K562 (cell line): ENCODE measurements at regions not wholly inside any gene's neighbourhood (a gene's known extent, or its start where the extent isn't known, plus 50 kb on each side); places are given as distances from the start of the nearest gene placed in this dataset.

Source experiments
- ATAC-seq: fragments of 200-7000 bp; cut with Tn5 transposase; 3 replicates; pipeline ENCODE4 v1.9.1; 2020; ENCODE audit warnings: moderate library complexity
- BruUV-seq: library from RNA; stranded (reverse); fragments of 400-500 nt; replicated peaks from 2 replicates; lab custom pipeline; 2021; lab: Mats Ljungman, UMichigan
- CTCF ChIA-PET: fragments of 300-600 bp; formaldehyde crosslinking; extraction: SDS; loops from one replicate; lab custom pipeline; 2021; ENCODE audit warnings: low intra/inter-chr PET ratio; lab: Yijun Ruan, JAX
- POLR2A ChIA-PET: fragments of 300-600, 350-650 bp; sonication (Branson Sonifier 250); formaldehyde crosslinking; extraction: SDS; loops from one replicate; lab custom pipeline; 2021; ENCODE audit warnings: antibody characterized with exemption, inconsistent platforms; lab: Yijun Ruan, JAX
- DNase-seq, 4 experiments: peaks; one replicate each; pipeline versions ENCODE4 v3.0.0 to v3.0.0-alpha.2; 2011 to 2018; ENCODE audit warnings: low spot score in 3 of 4, mixed read lengths in 3 of 4; ENCODE audit errors: extremely low read depth in 1 of 4
- FAIRE-seq: peaks from 2 replicates; lab custom pipeline; 2011; peaks lifted over from hg19 to GRCh38; lab: Jason Lieb, UNC
- H2AFZ ChIP-seq: 2 replicates; pipeline ENCODE4 v1.6.0; 2011; ENCODE audit warnings: low read depth, low read length, control low read depth, inconsistent platforms
- H3K27ac ChIP-seq: fragments of 200-600 bp; 3 replicates; pipeline ENCODE4 v1.8.0; 2011; ENCODE audit warnings: low read depth, mild to moderate bottlenecking, control low read depth, inconsistent platforms, low read length, moderate library complexity, mixed read lengths; ENCODE audit errors: extremely low read depth
- H3K27me3 ChIP-seq, 2 experiments: fragments of 300-600 bp in 1 of 2; 2 replicates in 1 of 2; 3 replicates in 1 of 2; pipeline versions ENCODE4 v1.6.0 to v1.8.0; 2011; ENCODE audit warnings: inconsistent platforms in 2 of 2, low read length in 2 of 2, mild to moderate bottlenecking in 1 of 2, mixed read lengths in 1 of 2, moderate library complexity in 1 of 2; ENCODE audit not compliant: control insufficient read depth in 2 of 2, insufficient read depth in 2 of 2
- H3K36me3 ChIP-seq: fragments of 300-600 bp; 3 replicates; pipeline ENCODE4 v1.8.0; 2011; ENCODE audit warnings: mild to moderate bottlenecking, low read length, inconsistent platforms; ENCODE audit not compliant: control insufficient read depth, insufficient read depth
- H3K4me1 ChIP-seq, 2 experiments: fragments of 200-600 bp in 1 of 2; replicated peaks in 1 of 2; 2 replicates in 1 of 2; 3 replicates in 1 of 2; pipeline versions ENCODE4 v1.5.1 to v1.8.0; 2011; ENCODE audit warnings: inconsistent platforms in 2 of 2, low read length in 2 of 2, mild to moderate bottlenecking in 1 of 2, mixed read lengths in 1 of 2, moderate library complexity in 1 of 2; ENCODE audit not compliant: control insufficient read depth in 2 of 2, insufficient read depth in 2 of 2
- H3K4me2 ChIP-seq: 2 replicates; pipeline ENCODE4 v1.6.1; 2011; ENCODE audit warnings: low read length, control low read depth, inconsistent platforms, mixed read lengths; ENCODE audit not compliant: insufficient read depth
- H3K4me3 ChIP-seq: fragments of 200-600 bp; sonication (generic), shearing (Covaris generic); 2 replicates; pipeline ENCODE4 v1.5.1; 2016; ENCODE audit warnings: control low read depth, inconsistent platforms
- H3K79me2 ChIP-seq: fragments of 200-600 bp; 3 replicates; pipeline ENCODE4 v1.8.0; 2011; ENCODE audit warnings: low read length, inconsistent platforms; ENCODE audit not compliant: control insufficient read depth, insufficient read depth
- H3K9ac ChIP-seq, 2 experiments: 2 replicates each; pipeline versions ENCODE4 v1.6.0 to v1.6.1; 2011; ENCODE audit warnings: low read depth in 2 of 2, low read length in 2 of 2, control low read depth in 1 of 2, inconsistent platforms in 1 of 2, mild to moderate bottlenecking in 1 of 2, mixed read lengths in 1 of 2; ENCODE audit not compliant: insufficient read depth in 1 of 2
- H3K9me1 ChIP-seq: one replicate; pipeline ENCODE4 v1.6.0; 2011; ENCODE audit warnings: inconsistent platforms, mild to moderate bottlenecking, low read length, moderate library complexity; ENCODE audit not compliant: control insufficient read depth, insufficient read depth
- H3K9me3 ChIP-seq: replicated peaks from 2 replicates; pipeline ENCODE4 v1.5.1; 2011; ENCODE audit warnings: low read depth, low read length, inconsistent platforms; ENCODE audit not compliant: control insufficient read depth, insufficient read depth
- H4K20me1 ChIP-seq: replicated peaks from 2 replicates; pipeline ENCODE4 v1.6.1; 2011; ENCODE audit warnings: low read length, inconsistent platforms, mixed read lengths; ENCODE audit not compliant: control insufficient read depth, insufficient read depth
- EP400 ChIP-seq: fragments of 450-650 bp; IDR thresholded peaks from 2 replicates; pipeline ENCODE4 v1.6.1; 2017; ENCODE audit warnings: antibody characterized with exemption, mild to moderate bottlenecking, moderate library complexity
- FUS ChIP-seq: fragments of 200-400 bp; formaldehyde crosslinking; optimal IDR thresholded peaks from 2 replicates; pipeline ENCODE3; 2017; ENCODE audit warnings: low read depth, low read length
- GATAD2B ChIP-seq: fragments of 450-650 bp; IDR thresholded peaks from 2 replicates; pipeline ENCODE4 v1.6.1; 2017; ENCODE audit warnings: mild to moderate bottlenecking, borderline replicate concordance
- LCOR ChIP-seq: sonication (generic); formaldehyde crosslinking; IDR thresholded peaks from 2 replicates; pipeline ENCODE4 v1.8.0; 2022; ENCODE audit warnings: mild to moderate bottlenecking, missing genetic modification reagents
- MYNN ChIP-seq, 2 experiments: sonication (generic); formaldehyde crosslinking in 1 of 2; IDR thresholded peaks; 2 replicates each; pipeline versions ENCODE4 v1.5.0 to v1.6.1; 2016 to 2020; ENCODE audit warnings: antibody characterized with exemption in 1 of 2, missing genetic modification reagents in 1 of 2
- NCOA1 ChIP-seq: fragments of 450-650 bp; IDR thresholded peaks from 2 replicates; pipeline ENCODE4 v1.6.1; 2016; ENCODE audit warnings: low read depth
- NCOA6 ChIP-seq: fragments of 450-650 bp; IDR thresholded peaks from 2 replicates; pipeline ENCODE4 v1.6.1; 2017; ENCODE audit warnings: mild to moderate bottlenecking
- RUNX1 ChIP-seq: sonication (generic); IDR thresholded peaks from 2 replicates; pipeline ENCODE4 v1.6.1; 2016; ENCODE audit warnings: antibody characterized with exemption, low read depth
- SAP30 ChIP-seq: fragments of 200-600 bp; sonication (generic); IDR thresholded peaks from 2 replicates; pipeline ENCODE4 v1.6.1; 2012; ENCODE audit warnings: borderline replicate concordance, low read depth, mild to moderate bottlenecking, moderate library complexity, low read length, control low read depth, inconsistent platforms; ENCODE audit not compliant: insufficient read depth, poor library complexity, severe bottlenecking
- ZFX ChIP-seq: sonication (generic); formaldehyde crosslinking; IDR thresholded peaks from 2 replicates; pipeline ENCODE4 v1.8.0; 2022; ENCODE audit warnings: mild to moderate bottlenecking, missing genetic modification reagents, moderate library complexity
- ZNF23 ChIP-seq: fragments of 250-450 bp; sonication (Bioruptor Pico); IDR thresholded peaks from 2 replicates; pipeline ENCODE4 v1.4.0; 2020; ENCODE audit warnings: mild to moderate bottlenecking
- ZNF24 ChIP-seq: fragments of 450-650 bp; IDR thresholded peaks from 2 replicates; pipeline ENCODE4 v1.6.1; 2016
- ZNF263 ChIP-seq: sonication (generic); formaldehyde crosslinking; IDR thresholded peaks from 2 replicates; pipeline ENCODE4 v1.8.0; 2022; ENCODE audit warnings: mild to moderate bottlenecking, missing genetic modification reagents, borderline replicate concordance
- ZNF3 ChIP-seq: fragments of 250-450 bp; sonication (Bioruptor Pico); IDR thresholded peaks from 2 replicates; pipeline ENCODE4 v1.5.0; 2021; ENCODE audit warnings: mild to moderate bottlenecking, moderate library complexity
- ZNF778 ChIP-seq: fragments of 450-650 bp; formaldehyde crosslinking; IDR thresholded peaks from 2 replicates; pipeline ENCODE4 v1.4.0; 2020; ENCODE audit warnings: mild to moderate bottlenecking, moderate library complexity
- ZNF785 ChIP-seq: fragments of 250-450 bp; sonication (Bioruptor Pico); IDR thresholded peaks from 2 replicates; pipeline ENCODE4 v1.4.0; 2020; ENCODE audit warnings: mild to moderate bottlenecking
- WGBS: fragments of 100-300 bp; shearing (Covaris generic); methylation state at CpG from one replicate; pipeline ENCODE4 v1.1.6; 2016; ENCODE audit warnings: low coverage, mixed read lengths; ENCODE audit not compliant: insufficient coverage; ENCODE audit errors: missing lambda C conversion rate; 5-methylcytosine and 5-hydroxymethylcytosine counted together
- in situ Hi-C: fragments of 300-500 bp; cut with MboI; formaldehyde crosslinking; loops from 4 replicates; pipeline ENCODE4 v1.15.0; 2018; ENCODE audit warnings: inconsistent platforms, mixed read lengths
- intact Hi-C: fragments of 100-400 bp; cut with micrococcal nuclease; formaldehyde crosslinking; loops from 2 replicates; pipeline ENCODE4 v1.14.2; 2022
- TF ChIP-seq, protein P1 (sequence below): fragments of 450-650 bp; conservative IDR thresholded peaks from 2 replicates; pipeline ENCODE4 v1.6.1; 2016; ENCODE audit warnings: missing genetic modification characterization, low read depth, mild to moderate bottlenecking, control low read depth, missing compliant biosample characterization
- TF ChIP-seq, protein P2 (sequence below): sonication (generic); formaldehyde crosslinking; IDR thresholded peaks from 2 replicates; pipeline ENCODE4 v1.8.1; 2022; ENCODE audit warnings: missing genetic modification reagents

DNA sequence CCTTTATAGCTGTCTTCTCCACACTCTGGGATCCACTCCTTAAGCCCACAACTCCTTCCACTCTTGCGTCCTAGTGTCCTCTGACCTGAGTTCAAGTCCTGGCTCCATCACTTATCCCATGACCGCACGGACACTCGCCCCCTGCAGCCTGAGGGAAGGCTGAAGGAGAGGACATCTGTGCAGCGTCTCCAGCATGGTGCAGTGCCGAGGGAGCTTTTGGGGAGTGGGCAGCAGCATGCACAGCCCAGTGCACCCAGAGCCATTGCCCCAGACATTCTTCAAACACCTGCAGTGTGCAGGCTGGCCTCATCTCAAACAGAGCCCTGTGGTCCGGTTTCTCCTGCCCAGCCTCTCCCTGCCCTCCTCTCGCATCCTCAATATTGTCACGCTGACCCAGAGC is 317.1 kb upstream of the ZMIZ1 start (continued):
- no peak for TF ChIP-seq ZNF263 (CRISPR knock-in tag)
- TF ChIP-seq, protein P1, sequence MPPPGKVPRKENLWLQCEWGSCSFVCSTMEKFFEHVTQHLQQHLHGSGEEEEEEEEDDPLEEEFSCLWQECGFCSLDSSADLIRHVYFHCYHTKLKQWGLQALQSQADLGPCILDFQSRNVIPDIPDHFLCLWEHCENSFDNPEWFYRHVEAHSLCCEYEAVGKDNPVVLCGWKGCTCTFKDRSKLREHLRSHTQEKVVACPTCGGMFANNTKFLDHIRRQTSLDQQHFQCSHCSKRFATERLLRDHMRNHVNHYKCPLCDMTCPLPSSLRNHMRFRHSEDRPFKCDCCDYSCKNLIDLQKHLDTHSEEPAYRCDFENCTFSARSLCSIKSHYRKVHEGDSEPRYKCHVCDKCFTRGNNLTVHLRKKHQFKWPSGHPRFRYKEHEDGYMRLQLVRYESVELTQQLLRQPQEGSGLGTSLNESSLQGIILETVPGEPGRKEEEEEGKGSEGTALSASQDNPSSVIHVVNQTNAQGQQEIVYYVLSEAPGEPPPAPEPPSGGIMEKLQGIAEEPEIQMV (tag) = no peak

DNA sequence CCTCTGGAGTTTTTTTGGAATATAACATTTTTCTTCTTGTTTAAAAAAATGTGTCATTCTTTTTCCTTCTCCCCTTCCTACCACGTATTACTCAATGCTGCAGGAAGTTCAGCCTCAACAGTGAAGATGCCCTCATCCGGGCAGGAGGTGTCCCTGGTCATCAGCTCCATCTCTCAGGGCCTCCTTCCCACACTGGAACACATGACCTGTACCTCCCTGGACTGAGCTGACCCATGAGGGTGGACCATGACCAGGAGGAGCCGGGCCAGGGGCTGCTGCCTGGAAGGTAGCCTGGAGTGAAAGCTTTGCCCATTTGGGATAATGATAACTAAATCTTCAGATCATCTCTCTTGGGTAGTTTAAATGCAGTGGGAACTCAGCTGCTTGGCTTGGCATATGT is 316.5 kb upstream of the ZMIZ1 start:
- no peaks in the 10 kb centered on the region for H3K9me3 ChIP-seq
- H3K9ac ChIP-seq = no peak overlapping the region
- no peak overlapping the region for H3K4me2 ChIP-seq
- TF ChIP-seq SAP30 (no peak), RUNX1 (no peak), ZNF785 (CRISPR knock-in tag) (no peak), LCOR (CRISPR knock-in tag) (no peak), ZNF3 (no peak), NCOA1 (no peak), ZFX (CRISPR knock-in tag) (no peak), NCOA6 (no peak), MYNN (IDR thresholded peaks at IDR 0.05) (no peak), MYNN (CRISPR knock-in tag; IDR thresholded peaks at IDR 0.05) (no peak), ZNF23 (no peak), GATAD2B (no peak), ZNF778 (CRISPR knock-in tag) (no peak), ZNF24 (no peak), EP400 (no peak), FUS (no peak)
- TF ChIP-seq, protein P2, sequence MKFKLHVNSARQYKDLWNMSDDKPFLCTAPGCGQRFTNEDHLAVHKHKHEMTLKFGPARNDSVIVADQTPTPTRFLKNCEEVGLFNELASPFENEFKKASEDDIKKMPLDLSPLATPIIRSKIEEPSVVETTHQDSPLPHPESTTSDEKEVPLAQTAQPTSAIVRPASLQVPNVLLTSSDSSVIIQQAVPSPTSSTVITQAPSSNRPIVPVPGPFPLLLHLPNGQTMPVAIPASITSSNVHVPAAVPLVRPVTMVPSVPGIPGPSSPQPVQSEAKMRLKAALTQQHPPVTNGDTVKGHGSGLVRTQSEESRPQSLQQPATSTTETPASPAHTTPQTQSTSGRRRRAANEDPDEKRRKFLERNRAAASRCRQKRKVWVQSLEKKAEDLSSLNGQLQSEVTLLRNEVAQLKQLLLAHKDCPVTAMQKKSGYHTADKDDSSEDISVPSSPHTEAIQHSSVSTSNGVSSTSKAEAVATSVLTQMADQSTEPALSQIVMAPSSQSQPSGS (CRISPR knock-in tag) = no peak
- no peaks in the 10 kb centered on the region for H3K36me3 ChIP-seq
- 0% methylated on average over 3 of the region's 3 CpGs for WGBS
- ATAC-seq = no peak
- no peak overlapping the region for H3K4me3 ChIP-seq
- H3K27ac ChIP-seq = no peak overlapping the region
- H2AFZ ChIP-seq = no peak overlapping the region
- CTCF ChIA-PET = no interaction called here
- peaks cover 27 to 39% of the 10 kb centered on the region in 2 experiments for H3K27me3 ChIP-seq
- in situ Hi-C loops = no loop called here
- no peak for DNase-seq
- no peaks in the 10 kb centered on the region for H3K4me1 ChIP-seq
- POLR2A ChIA-PET = interaction anchor here (0.9 kb wide), 1 partner anchor 56 kb away, joined by 3 read pairs; no protein-coding TSS in a partner anchor
- H3K79me2 ChIP-seq = no peaks in the 10 kb centered on the region
- peaks cover 10% of the 10 kb centered on the region; the same call in 1 of the 2 replicates for H4K20me1 ChIP-seq
- intact Hi-C loops = no loop called here
- H3K9me1 ChIP-seq = no peaks in the 10 kb centered on the region
- no TSS peak for BruUV-seq
- no peak for FAIRE-seq
